NCI-H2081 treated with DMSO at 0.1 percent for 48 hours (cell line): ENCODE measurements at regions not wholly inside any gene's neighbourhood (a gene's known extent, or its start where the extent isn't known, plus 50 kb on each side); places are given as distances from the start of the nearest gene placed in this dataset.
"Not testable (repeated sequence)": the region's sequence is repeated elsewhere in the genome, so short reads cannot be mapped to it uniquely, and the experiment has no call there.

Source experiments
- DNase-seq: peaks from one replicate; lab custom pipeline; 2025; lab: John Stamatoyannopoulos, UW

DNA sequence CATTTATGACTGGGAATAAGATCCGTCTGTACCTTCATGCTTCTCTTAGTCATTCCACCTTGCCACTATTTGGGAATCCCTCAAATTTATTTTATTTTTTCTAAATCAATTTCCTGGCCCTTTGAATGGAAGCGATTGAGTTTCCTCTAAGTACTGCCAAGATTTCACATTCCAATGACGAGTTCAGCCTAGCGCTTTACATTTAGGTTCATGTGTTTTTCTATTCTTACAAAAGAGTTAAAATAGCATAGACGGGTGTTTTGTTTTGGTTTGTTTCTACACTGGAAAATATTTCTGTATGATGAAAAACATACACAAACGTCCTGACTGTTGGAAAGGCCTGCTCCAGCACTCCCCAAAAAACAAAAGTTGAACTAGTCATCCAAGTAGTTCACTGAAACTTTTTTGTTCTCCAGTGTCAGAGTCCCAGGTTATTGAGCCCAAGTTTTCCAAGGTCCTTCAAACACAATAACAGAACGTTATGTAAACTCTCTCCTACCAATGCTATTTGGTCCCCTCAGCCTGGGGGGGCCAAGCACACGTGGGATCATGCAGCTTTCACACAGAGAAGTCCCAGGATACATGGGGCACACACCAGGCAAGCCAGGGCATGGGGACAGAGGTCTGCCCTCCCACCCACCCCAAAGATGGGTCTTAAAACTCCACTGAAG lies 74.8 kb upstream of the FOXN3 start:
- no peak for DNase-seq

DNA sequence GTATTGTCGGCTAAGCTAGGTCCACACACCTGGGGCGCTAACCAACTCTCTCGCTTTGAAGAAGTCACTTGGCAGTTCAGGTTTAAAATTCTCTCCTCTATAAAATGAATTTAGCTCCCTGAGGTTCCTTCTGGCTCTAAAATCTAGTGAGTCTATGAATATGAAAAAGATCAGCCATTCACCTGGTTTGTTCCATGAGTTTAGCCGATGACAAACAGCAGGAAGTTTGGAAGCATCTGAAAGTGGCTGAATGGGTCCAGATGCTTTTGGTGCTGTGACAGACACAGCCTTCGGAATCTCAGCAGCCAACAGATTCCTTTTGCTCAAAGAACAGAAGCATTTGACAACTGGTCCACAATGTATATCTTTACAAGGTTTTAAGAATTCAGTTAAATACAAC lies 73.4 kb upstream of the FOXN3 start:
- DNase-seq = no peak

DNA sequence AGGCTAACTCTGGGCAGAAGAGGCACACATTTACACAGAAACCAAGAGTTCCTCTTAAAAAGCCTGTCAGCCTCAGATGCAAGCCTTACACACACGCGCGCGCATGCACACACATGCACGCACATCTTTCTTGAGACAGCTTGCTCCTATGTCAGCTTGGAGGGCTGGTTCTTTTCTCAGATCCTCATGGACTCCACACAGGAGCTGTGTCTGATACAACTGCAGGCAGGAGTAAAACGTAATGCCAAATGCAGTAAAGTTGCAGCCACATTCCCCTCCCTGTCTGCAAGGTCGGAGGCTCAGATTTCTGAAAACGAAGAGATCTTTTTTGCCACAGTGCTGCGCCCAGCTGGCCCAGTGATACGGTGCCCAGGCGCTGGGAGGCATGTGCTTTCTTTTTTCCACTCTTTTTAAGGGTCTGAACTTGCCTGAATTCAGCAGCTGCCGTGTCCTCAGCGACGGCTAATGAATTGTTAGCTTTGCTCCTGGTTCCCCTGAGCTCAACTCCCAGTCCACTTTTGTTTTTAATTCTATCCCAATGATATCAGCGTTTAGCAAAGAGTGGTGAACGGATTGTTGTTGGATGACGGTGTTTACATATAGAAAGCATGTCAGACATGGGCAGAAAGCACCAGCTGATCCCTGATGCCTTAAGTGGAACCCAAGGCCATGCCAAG lies 72.9 kb upstream of the FOXN3 start:
- no peak for DNase-seq

DNA sequence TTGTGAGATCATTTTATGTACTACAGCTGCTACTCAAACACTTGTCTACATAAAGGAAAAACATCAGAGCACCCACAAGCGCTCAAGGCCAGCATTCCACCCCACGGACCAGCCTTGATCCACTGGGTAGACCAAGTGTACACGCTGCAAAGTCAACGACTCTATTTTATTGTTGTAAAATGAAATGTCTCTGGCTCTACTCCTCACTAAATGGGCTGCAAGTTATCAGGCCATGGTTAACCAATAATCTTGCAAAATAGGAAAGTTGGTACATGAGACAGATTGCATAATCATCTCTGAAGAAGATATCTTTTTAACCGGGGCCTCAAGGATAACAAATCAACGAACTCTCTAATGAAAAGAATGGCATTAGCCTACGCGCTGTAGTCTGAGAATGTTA lies 69.9 kb upstream of the FOXN3 start:
- no peak for DNase-seq

GRCh38 chr14:89486505-89486904 lies 69.5 kb upstream of the FOXN3 start:
- no peak for DNase-seq

- no peak for DNase-seq
These were observed 68.2 kb upstream of the FOXN3 start for GRCh38 chr14:89485264-89485663.

- DNase-seq = no peak
These were observed 67.2 kb upstream of the FOXN3 start for GRCh38 chr14:89484051-89484844.

DNA sequence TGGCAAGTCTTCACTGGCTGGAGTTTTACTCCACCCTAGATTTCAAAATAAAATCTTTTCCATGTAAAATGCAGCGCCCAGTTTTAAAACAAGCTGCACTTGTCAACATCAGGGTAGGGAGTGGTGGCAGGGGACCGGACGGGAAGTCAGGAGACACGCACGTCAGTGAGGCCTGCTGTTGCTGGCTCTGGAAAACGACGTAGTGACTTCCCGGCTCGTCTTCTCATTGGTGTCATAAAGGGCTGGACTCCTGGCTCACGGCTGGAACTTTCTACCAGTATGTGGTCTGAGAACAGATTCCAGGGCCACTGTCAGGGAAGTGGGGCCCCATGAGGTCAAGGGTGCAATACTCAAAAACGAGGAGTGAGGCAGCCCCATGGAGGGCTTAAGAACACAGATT lies 64.2 kb upstream of the FOXN3 start:
- no peak for DNase-seq

DNA sequence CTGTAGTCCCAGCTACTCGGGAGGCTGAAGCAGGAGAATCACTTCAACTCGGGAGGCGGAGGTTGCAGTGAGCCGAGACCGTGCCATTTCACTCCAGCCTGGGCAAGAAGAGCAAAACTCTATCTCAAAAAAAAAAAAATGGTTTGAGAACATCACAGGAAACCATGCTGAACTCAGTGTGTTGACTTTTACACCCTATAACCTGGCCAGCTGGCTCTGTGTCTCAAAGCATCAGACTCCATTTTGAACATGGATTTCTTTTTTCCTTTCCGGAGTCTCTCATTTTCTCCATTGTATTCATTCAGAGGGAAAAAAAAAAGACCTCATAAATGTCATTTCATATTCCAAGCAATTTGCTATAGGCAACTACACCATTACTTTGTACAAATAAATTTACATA lies 63.2 kb upstream of the FOXN3 start:
- no peak for DNase-seq

DNA sequence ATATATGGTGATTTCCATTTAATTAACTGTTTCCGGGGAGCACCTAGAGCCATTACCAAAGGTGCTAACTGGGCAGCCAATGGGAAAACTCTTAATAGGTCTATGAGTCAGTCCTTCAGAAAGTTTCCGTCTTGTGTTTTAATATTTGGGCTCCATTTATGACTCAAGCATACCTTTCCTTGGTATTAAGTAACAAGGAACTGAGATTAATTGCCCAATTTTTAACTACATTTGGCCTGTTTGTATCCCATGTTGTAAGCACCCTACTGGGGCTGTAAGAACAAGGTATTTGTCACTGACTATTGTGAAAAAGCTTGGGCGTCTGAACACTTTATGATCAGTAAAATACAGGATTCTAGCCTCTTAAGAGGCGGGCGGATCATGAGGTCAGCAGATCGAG lies 62.8 kb upstream of the FOXN3 start:
- no peak for DNase-seq

DNA sequence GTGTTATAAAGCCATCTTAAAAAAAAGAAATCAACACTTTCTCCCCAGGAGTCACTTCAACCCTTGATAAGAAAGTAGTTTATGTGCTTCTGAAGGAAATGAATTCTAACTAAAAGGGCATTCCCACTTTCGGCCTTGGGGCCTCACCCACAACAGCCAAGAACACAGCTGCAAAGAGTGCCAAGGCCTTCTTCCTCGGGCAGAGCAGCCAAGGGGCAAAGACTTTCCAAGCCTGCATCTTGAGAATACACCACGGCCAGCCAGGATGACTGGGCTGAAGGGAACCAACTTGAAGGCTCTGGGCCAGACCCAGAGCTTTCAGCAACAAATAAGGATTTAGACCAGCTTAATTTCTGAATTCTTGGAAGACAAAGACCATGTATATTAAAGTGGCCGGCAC lies 60.4 kb upstream of the FOXN3 start:
- DNase-seq = no peak

- no peak for DNase-seq
These were observed 59.4 kb upstream of the FOXN3 start for GRCh38 chr14:89476354-89476896.

DNA sequence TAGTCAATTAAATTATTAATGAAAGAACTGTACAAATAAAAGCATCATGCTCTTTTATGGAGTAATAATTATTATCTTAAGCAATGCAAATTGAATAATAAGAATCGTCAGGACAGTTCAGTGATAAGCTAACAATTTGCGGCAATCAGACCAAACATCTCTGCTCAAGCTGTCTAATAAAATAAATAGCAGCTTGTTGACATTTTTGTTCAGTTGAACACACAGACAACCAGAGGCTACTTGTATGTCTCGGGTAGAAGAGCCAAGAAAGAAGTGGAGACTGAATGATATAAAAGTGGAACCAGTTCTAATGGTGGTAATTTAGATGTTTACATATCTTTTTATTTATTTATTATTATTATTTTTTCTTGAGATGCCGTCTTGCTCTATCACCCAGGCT lies 57.4 kb upstream of the FOXN3 start:
- no peak for DNase-seq

DNA sequence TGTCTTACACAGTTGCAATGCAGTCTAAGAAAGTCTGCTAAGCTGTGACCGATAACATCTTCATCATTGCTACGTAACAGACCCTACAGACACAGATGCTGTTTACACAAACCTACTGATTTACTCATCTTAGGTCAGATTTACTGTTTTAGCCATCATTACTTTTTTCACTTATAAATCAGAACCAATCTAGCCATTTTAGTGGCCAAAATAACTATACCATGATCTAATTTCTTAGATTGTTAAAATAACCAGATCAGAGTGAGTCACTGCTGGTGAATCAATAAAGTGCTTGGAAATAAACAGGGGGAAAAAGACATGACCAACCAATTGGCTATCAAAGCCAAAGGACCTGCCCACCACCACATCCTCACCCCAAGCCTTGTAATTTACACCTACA lies 57.0 kb upstream of the FOXN3 start:
- DNase-seq = no peak

GRCh38 chr14:89473569-89473968 lies 56.5 kb upstream of the FOXN3 start:
- no peak for DNase-seq

- no peak for DNase-seq
These were observed 53.4 kb upstream of the FOXN3 start for GRCh38 chr14:89470401-89470800.

DNA sequence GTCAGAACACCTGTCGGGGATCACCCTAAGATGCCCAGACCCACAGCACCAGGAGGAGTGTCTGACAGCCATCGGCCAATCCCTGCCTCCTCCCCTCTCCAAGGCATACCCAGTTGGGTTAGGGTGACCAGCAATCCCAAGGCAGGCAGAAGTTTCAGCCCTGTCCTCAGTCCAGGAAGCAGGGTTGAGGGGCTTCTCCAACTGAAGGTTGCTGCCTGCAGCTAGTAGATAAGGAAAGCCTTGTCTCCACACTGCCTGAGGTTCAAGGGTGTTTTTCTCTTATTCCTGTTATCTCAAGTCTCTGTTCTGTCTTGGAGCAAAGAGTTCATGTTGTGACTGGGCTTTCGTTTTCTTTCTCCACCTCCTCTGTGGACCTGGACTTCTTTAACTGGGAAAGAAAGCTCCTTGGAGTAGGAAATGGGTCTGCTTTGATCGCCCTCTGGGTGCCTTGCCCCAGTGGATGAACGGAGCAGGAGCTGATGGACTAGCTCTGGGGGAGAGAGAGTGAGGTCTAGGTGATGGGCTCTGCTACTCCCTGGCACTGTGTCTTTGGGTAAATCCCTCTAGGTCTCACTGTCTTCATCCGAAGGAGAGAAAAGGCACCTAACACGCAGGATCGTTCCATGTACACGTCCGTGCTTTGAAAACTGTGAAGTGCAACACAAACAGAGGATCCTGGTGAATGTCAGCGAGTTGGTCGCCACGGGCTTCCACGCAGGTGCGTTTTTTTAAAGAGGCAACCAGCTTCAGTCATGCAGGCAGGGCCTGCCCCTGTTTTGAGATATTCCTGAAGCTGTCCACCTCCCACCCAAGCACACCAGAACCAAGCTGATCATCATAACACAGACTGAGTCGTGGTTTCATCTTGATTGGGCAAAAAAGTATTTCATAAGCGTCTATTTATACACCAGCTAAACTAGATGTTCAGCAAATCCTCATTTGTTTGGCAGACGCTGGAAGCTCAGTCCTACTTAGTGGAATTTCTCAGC lies 52.5 kb upstream of the FOXN3 start:
- no peak for DNase-seq

DNA sequence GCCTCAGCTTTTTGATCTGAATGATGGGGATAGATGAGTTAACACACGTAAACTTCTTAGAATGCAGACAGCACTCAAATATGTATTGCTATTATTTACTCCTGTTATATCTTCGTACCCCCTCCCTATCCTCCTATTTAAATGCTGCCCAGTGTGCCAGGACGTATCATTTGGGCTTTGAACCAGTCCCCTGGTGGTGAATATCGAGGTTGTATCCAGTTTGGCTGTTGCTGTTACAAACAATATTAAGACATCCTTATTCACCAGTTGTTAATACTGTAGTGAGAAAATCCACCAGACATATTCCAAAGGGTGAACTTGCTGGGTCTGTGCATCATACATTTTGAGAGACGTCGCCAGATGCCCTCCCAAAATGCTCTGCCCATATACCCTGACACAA lies 51.5 kb upstream of the FOXN3 start:
- DNase-seq = no peak

GRCh38 chr14:89468030-89468429 lies 51.0 kb upstream of the FOXN3 start:
- DNase-seq = not testable (repeated sequence)

DNA sequence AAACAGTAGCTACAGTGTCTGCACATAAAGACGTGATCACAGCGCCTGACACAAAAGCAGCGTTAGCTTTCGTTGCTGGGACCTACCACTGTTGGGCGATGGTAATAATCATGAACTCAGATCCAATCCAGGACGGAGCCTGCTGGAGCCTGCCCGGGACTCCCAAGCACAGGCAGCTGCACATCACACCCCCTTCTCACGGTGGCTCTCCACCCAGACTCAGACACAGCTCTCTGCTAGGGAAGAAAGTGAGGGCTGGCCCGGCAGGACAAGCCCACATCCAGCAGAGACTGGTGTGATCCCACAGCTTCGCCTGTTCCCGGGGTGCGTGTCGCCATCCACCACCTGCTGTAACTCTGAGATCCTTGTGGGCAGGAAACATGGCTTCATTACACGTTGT lies 49.9 kb upstream of the FOXN3 start:
- DNase-seq = no peak
